PC-3 (cell line): ENCODE measurements at regions not wholly inside any gene's neighbourhood (a gene's known extent, or its start where the extent isn't known, plus 50 kb on each side); places are given as distances from the start of the nearest gene placed in this dataset.

ENCODE experiments used
- CTCF ChIP-seq: fragments of 300-600 bp; sonication (generic); conservative IDR thresholded peaks from 2 replicates; pipeline ENCODE4 v1.5.1; 2017; ENCODE audit warnings: antibody characterized with exemption, low read depth, mild to moderate bottlenecking, low read length
- EZH2 ChIP-seq: fragments of 300-600 bp; sonication (generic); IDR thresholded peaks from one replicate; pipeline ENCODE4 v1.6.1; 2017; ENCODE audit warnings: antibody characterized with exemption, mild to moderate bottlenecking, low read length; ENCODE audit not compliant: unreplicated experiment
- EZH2phosphoT487 ChIP-seq: fragments of 300-600 bp; sonication (generic); IDR thresholded peaks from 2 replicates; pipeline ENCODE4 v1.6.1; 2018; ENCODE audit warnings: mild to moderate bottlenecking, antibody characterized with exemption, low read length, borderline replicate concordance

- TF ChIP-seq EZH2phosphoT487, result no peak
- TF ChIP-seq CTCF, result no peak
- no peak for TF ChIP-seq EZH2
Observed at GRCh38 chr2:217551252-217551899, 451.4 kb downstream of the TNS1 start.
